GM18909 (cell line): ENCODE measurements at regions not wholly inside any gene's neighbourhood (a gene's known extent, or its start where the extent isn't known, plus 50 kb on each side); places are given as distances from the start of the nearest gene placed in this dataset.

Experiments used
- ATAC-seq: cut with Tn5 transposase; IDR thresholded peaks from one replicate; pipeline ENCODE4 v1.9.1; 2021; ENCODE audit warnings: mild to moderate bottlenecking; ENCODE audit not compliant: unreplicated experiment, poor library complexity

GRCh38 chr11:122062763-122063162 is 53.3 kb downstream of the BLID start:
- ATAC-seq = no peak

DNA sequence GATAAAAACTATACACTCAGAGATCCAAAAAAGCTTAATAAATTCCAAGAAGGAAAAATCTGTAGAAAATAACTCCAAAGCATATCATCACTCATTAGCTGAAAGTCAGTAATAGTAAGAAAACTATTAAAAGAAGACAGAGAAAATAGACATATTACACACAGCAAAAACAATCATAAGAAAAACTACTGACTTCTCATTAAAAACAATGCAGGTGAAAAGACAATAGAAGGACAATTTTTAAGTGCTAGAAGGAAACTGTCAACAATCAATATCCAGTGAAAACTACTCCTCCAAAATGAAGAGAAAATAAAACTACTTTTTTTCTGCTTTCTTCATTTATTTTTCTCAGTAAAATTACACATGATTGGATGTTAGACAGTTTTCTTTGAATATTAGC is 56.5 kb downstream of the BLID start:
- no peak for ATAC-seq

GRCh38 chr11:122050021-122050690 is 65.9 kb downstream of the BLID start:
- no peak for ATAC-seq

- no peak for ATAC-seq
Measured at GRCh38 chr11:122048401-122048800, 67.6 kb downstream of the BLID start.

GRCh38 chr11:122046846-122047245 is 69.2 kb downstream of the BLID start:
- no peak for ATAC-seq

DNA sequence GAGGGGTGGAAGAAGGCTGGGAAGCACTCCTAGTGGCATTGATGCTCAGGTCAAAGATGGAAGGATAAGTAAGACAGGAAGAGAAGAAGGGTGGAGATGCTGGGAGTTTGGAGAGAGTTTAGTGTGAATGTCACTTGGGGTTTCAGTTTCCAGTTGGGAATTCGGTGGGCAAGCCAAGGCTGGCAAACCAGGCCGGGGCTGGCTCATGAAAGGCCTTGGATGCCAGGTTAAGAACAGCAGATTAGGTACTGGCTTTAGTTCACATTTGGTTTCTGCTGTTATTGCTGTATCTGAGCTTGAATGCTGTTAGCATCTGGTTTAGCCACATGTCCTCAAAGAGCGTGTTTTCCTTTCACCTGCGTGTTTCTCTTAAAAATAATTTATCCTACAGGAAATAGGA is 69.6 kb downstream of the BLID start:
- no peak for ATAC-seq

GRCh38 chr11:122045181-122045586 is 70.8 kb downstream of the BLID start:
- ATAC-seq = no peak

- no peak for ATAC-seq
Measured at GRCh38 chr11:122044086-122044485, 71.9 kb downstream of the BLID start.

DNA sequence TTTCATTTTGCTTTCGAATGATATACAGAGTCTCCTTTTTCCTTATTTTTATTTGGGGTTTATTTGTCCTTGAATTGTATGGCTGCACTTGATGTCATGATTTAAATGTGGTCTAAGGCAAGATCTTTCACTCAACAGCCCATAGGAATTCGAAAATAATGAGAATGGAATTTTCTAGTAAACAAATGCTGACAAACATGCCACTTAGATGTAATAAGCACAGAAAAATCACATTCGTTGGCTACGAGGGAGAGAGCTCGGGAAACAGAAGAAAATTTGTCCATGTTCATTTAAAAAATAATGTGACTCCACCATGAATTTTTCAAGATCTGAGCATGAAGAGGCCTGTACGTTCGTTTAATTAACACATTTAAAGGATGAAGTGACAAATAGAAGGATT is 73.0 kb downstream of the BLID start:
- ATAC-seq = no peak

GRCh38 chr11:122040464-122040863 is 75.6 kb downstream of the BLID start:
- ATAC-seq = no peak

- ATAC-seq = no peak
Measured at GRCh38 chr11:122038543-122038942, 77.5 kb downstream of the BLID start.

DNA sequence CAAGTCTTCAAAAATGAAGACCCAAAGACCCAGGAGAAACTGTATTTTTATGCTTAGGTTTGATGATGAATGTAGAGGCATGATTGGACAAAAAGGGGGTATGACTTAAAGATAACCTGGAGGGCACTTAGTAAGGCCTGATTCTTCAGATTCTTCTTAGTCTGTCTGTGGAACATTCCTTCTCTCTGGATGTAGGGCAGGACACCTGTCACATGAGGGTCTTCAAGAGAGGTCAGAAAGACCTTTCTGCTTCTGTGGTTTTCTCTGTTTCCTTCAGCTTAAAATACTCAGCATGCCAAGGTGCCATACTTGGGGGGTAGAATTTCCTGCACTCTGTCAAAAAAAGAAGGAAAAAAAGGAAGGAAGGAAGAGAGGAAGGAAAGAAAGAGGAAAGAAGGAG is 78.1 kb downstream of the BLID start:
- ATAC-seq = no peak

DNA sequence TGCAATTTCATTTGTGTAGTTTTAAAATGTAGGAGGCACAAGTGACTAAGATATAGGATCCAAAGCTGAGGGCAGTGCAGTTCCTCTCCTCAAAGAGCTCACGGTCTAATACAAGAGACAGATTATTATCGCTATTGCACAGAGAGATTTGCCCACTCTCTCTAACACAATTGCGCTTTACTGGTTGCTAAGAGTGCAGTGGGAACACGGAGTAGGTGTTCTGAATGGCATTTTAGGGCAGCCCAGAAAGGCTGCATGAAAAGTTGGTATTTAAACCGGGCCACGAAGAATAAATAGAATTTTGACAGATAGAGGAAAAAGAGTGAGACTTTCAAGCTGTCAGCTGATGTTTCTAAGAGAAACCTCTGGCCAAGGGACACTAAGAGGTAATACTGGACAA is 79.5 kb downstream of the BLID start:
- no peak for ATAC-seq

DNA sequence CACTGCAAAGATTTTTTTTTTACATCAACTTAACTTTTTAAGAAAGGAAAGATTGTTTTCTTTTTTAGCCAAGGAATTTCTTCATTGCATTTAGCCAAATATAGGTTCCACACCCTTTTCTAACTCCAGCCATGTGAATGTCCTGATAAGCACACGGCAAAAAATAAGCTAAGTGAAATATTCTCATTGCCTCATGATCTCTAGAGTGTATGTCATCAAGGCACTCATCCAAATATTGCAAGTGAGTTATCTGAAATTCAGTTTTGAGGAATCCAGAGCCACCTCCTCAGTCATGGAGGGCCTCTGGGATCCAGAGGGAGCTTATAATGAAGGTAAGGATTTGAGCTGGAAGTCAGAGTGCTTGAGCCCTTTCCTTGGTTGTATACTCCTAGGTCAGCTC is 80.0 kb downstream of the BLID start:
- no peak for ATAC-seq

- no peak for ATAC-seq
Measured at GRCh38 chr11:122033631-122034030, 82.4 kb downstream of the BLID start.

DNA sequence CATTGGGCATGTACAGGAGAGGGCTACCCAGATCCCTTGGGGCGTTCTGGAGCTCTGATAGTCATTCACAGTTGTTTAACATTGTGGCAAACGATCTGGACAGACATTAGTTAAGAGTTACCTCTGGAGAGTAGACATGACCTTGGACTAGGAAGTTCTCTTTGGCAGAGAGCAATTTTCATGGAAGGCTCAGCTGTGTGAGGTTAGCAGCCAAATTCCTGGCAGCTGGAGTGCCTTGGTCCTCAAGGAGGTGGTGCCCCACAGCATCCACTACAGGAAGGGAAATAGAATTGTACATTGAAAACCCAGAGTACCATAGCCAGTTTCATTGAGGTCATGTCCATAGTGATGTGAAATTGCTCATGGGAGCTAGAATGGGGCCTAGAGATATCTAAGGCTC is 82.8 kb downstream of the BLID start:
- ATAC-seq = no peak

DNA sequence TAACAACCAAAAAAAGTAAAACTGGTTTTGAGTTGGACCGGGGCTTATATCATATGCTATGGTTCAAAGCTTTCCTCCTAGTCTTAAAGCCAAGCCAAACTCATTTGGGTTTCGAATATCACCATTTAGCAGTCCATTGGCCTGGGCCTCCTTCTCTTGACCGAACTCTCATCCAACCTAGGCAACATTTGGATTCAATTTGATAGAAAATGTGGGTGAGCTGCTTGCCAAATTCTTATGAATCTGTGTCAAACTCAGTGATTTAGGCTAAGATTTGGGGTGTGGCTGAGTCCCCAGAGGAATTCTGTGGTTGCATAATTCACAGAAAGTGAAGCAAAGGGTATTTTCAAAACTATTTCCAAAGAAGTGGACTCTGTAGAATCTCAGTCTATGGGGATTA is 83.7 kb downstream of the BLID start:
- no peak for ATAC-seq

DNA sequence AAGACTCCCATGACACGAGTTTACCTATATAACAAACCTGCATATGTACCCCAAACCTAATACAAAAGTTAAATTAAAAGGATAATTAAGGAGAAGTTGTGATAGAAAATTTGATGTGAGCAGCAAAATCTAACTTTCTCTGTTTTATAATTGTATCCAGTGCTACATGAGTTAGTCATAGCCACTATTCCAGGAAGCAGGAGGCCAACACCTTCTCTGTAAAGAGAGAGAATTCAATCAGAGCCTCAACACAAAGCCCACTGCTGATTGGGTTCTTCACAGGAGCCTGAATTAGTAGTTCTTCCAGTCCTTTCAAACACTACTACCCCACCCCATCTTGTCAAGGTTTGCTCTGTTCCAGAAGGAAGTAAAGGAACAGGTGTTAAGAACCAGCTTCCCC is 84.2 kb downstream of the BLID start:
- no peak for ATAC-seq

GRCh38 chr11:122030286-122030685 is 85.7 kb downstream of the BLID start:
- ATAC-seq = no peak

DNA sequence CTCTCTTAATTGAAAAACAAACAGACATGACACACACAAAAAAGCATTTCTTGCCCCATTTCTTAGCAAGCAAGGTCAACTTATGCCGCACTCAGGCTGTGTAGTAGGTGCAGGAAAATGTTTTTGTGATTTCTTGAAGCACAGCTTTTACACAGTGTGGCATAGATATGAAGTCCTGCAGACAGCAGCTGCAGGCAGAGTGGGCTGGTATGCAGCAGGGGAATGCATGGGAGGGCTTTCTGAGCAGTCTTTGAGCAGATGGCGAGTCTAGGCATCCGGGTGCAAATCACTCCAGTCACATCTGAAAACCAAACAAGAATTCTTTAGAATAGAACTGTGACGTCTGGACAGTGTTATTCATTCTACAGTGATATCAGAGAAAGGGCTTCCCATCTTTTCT is 87.5 kb downstream of the BLID start:
- no peak for ATAC-seq

GRCh38 chr11:122028036-122028435 is 88.0 kb downstream of the BLID start:
- ATAC-seq = no peak

- no peak for ATAC-seq
Measured at GRCh38 chr11:122025757-122026156, 90.3 kb downstream of the BLID start.

DNA sequence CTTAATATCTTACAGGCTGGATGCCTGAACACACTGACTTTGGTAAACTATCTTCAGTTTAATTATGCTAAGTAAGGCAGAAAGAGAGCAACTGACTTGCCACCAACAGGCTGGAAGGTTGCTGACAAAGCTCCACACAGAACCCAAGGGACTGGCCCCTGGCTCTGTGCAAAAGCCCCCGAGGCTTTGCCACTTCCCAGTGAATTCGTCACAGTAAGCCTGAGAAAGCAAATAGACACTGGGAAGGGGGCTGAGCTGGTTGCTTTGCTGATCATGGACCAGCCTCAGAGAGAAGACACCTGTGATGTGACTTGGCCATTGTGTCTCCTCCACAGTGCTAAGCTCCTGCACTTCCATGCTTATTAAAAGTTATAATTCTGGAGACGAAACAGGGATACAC is 91.7 kb downstream of the BLID start:
- ATAC-seq = no peak
